Omental fat pad (tissue), 3 donors: ENCODE measurements at regions not wholly inside any gene's neighbourhood (a gene's known extent, or its start where the extent isn't known, plus 50 kb on each side); places are given as distances from the start of the nearest gene placed in this dataset.

Experiments used
- ATAC-seq: fragments of 150-250 bp; one replicate; pipeline ENCODE4 v1.9.1; 2016; ENCODE audit warnings: mild to moderate bottlenecking, moderate library complexity; ENCODE audit not compliant: low FRiP score
- DNase-seq: peaks from one replicate; pipeline ENCODE4 v3.0.0-alpha.2; 2019; ENCODE audit warnings: low spot score
- TF ChIP-seq, protein P1 (sequence below), 3 donors: fragments of 450-650 bp; IDR thresholded peaks; one replicate each; pipeline ENCODE4 v1.5.1; 2016 to 2017; ENCODE audit warnings: antibody characterized with exemption in 3 of 3, mild to moderate bottlenecking in 3 of 3, moderate library complexity in 2 of 3

GRCh38 chr13:53854321-53854720, 825.7 kb downstream of the OLFM4 start:
- DNase-seq (no peak), ATAC-seq (no peak)
- TF ChIP-seq, protein P1, sequence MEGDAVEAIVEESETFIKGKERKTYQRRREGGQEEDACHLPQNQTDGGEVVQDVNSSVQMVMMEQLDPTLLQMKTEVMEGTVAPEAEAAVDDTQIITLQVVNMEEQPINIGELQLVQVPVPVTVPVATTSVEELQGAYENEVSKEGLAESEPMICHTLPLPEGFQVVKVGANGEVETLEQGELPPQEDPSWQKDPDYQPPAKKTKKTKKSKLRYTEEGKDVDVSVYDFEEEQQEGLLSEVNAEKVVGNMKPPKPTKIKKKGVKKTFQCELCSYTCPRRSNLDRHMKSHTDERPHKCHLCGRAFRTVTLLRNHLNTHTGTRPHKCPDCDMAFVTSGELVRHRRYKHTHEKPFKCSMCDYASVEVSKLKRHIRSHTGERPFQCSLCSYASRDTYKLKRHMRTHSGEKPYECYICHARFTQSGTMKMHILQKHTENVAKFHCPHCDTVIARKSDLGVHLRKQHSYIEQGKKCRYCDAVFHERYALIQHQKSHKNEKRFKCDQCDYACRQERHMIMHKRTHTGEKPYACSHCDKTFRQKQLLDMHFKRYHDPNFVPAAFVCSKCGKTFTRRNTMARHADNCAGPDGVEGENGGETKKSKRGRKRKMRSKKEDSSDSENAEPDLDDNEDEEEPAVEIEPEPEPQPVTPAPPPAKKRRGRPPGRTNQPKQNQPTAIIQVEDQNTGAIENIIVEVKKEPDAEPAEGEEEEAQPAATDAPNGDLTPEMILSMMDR (IDR thresholded peaks at IDR 0.05), result no peak

DNA sequence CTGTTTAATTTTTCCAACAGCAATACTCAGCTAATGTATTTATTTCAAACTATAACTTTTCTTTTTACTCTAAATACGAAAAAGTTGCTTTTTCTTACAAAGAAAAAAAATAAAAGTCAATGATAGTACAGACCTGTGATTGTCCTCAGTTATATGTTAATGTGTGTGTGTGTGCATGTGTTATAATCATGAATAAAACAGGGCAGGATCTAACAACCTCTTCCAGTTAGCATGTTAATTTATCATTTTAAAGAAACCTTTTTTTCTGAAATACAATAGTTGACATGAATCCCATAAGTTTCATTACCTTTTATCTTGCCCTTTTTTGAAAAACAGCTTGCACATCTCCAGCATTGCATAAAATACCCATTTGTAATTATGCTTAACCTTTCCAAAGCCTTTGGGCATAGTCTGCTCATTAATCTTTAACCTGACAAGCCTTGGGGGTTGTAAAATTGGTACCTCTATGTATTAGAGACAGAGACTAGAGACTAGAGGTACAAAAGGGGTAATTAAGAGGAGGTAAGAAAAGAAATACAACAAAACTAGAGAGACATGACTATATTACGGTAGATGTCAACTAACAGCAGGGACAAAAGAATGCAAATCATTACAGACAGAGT, 828.1 kb downstream of the OLFM4 start:
- TF ChIP-seq, protein P1 (IDR thresholded peaks at IDR 0.05), result no peak
- DNase-seq (no peak), ATAC-seq (no peak)

DNA sequence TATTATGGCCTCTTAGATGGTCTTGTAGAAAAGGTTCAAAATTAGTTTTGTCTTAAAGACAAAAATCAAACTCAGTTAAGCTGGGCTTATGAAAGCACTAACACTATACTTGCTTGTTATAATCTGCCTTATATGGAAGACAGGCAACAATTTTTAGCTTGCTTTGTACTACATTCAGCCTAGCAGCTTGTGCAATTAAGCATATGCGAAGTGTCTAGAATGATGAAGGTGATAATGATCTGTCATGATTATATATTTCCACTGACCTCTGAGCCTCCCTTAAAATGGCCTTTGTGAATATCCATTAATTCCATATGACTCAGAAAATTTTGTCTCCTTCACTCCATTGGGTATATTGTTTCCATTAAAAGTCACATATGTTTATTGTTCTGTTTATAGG, 834.9 kb downstream of the OLFM4 start:
- TF ChIP-seq, protein P1 (IDR thresholded peaks at IDR 0.05), result no peak
- no peak for ATAC-seq
- DNase-seq, result no peak

DNA sequence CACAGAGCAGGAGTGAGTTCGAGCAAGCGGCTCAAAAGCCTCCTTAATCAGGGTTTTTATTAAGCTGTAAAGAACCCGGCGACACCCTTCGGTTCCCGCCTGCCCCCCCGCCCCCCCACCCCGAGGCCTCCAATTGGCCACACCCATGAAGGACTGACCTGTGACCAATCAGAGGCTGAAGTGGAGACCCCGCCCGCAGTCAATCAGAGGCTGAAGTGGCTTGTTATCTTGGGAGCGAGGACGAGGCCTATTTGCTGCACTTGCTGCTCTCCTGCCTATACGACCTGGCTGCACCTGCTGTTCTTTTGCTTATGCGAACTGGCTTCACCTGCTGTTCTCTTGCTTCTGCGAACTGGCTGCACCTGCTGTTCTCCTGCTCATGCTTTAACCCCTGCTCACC, 844.9 kb downstream of the OLFM4 start:
- no peak for ATAC-seq
- DNase-seq, result no peak
- TF ChIP-seq, protein P1 (IDR thresholded peaks at IDR 0.05), result no peak

- no peak for ATAC-seq
- DNase-seq, result no peak
- TF ChIP-seq, protein P1 (IDR thresholded peaks at IDR 0.05), result no peak
Measured at GRCh38 chr13:53878861-53879260, 850.2 kb downstream of the OLFM4 start.

DNA sequence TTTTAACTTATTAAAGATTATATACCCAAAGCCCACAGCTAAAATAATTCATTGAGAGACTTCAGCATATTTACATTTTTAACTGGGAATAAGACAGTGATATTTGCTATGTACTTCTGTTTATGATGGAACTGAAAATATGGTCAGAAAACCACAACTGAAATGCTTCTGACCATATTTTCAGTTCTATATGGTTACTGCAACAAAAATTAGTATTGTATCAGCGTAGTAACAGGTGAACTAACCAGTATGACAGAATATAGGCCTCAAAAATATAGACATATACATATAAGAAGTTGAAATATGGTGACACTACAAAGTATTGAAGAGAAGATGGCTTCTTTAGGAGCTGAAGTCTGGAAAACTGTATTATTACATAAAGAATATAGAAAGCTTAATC, 857.4 kb downstream of the OLFM4 start:
- ATAC-seq, result no peak
- DNase-seq, result no peak
- TF ChIP-seq, protein P1 (IDR thresholded peaks at IDR 0.05), result no peak

- TF ChIP-seq, protein P1 (IDR thresholded peaks at IDR 0.05), result no peak
- DNase-seq (no peak), ATAC-seq (no peak)
Measured at GRCh38 chr13:53890696-53891095, 862.1 kb downstream of the OLFM4 start.
